GM23338 (cell line): ENCODE measurements at regions not wholly inside any gene's neighbourhood (a gene's known extent, or its start where the extent isn't known, plus 50 kb on each side); places are given as distances from the start of the nearest gene placed in this dataset.

Source experiments
- ATAC-seq: fragments of 200-7000 bp; cut with Tn5 transposase; 3 replicates; pipeline ENCODE4 v1.9.1; 2020
- DNase-seq: peaks from one replicate; pipeline ENCODE4 v3.0.0-alpha.2; 2015; ENCODE audit warnings: low spot score
- H2AFZ ChIP-seq: fragments of 200-600 bp; sonication (generic); 2 replicates; pipeline ENCODE4 v1.8.0; 2016; ENCODE audit warnings: antibody characterized with exemption, mild to moderate bottlenecking, moderate library complexity
- H3F3A ChIP-seq: fragments of 200-600 bp; sonication (generic); replicated peaks from 2 replicates; pipeline ENCODE4 v1.8.0; 2017; ENCODE audit warnings: antibody characterized with exemption, mixed run types, low read depth
- H3K27ac ChIP-seq: fragments of 200-600 bp; sonication (generic); 2 replicates; pipeline ENCODE4 v1.6.1; 2016; ENCODE audit warnings: low read depth
- H3K27me3 ChIP-seq: fragments of 200-600 bp; sonication (generic); 2 replicates; pipeline ENCODE4 v1.8.0; 2016; ENCODE audit warnings: mild to moderate bottlenecking, mixed run types, moderate library complexity; ENCODE audit not compliant: insufficient read depth
- H3K36me3 ChIP-seq: fragments of 200-600 bp; sonication (generic); 2 replicates; pipeline ENCODE4 v1.8.0; 2016; ENCODE audit warnings: mild to moderate bottlenecking; ENCODE audit not compliant: insufficient read depth
- H3K4me1 ChIP-seq: fragments of 200-600 bp; sonication (generic); 2 replicates; pipeline ENCODE4 v1.8.0; 2016; ENCODE audit warnings: mild to moderate bottlenecking, moderate library complexity; ENCODE audit not compliant: insufficient read depth
- H3K4me2 ChIP-seq: fragments of 200-600 bp; sonication (generic); 2 replicates; pipeline ENCODE4 v1.7.1; 2017; ENCODE audit warnings: mixed run types
- H3K4me3 ChIP-seq: fragments of 200-600 bp; sonication (generic); 2 replicates; pipeline ENCODE4 v1.6.1; 2016; ENCODE audit warnings: mixed run types
- H3K79me2 ChIP-seq: fragments of 200-600 bp; sonication (generic); replicated peaks from 2 replicates; pipeline ENCODE4 v1.8.0; 2017; ENCODE audit warnings: mild to moderate bottlenecking; ENCODE audit not compliant: insufficient read depth
- H3K9me2 ChIP-seq: fragments of 200-600 bp; sonication (generic); 2 replicates; pipeline ENCODE4 v1.8.0; 2017; ENCODE audit not compliant: insufficient read depth
- H4K20me1 ChIP-seq: fragments of 200-600 bp; sonication (generic); replicated peaks from 2 replicates; pipeline ENCODE4 v1.8.0; 2017; ENCODE audit warnings: mild to moderate bottlenecking; ENCODE audit not compliant: insufficient read depth
- H3K27ac Mint-ChIP-seq: 2 replicates; pipeline ENCODE4 v1.8.0; 2020; ENCODE audit warnings: inconsistent platforms, mild to moderate bottlenecking, moderate library complexity, mixed read lengths
- H3K27me3 Mint-ChIP-seq: 3 replicates; pipeline ENCODE4 v1.8.0; 2022; ENCODE audit warnings: low read depth, mild to moderate bottlenecking, moderate library complexity, mixed read lengths, inconsistent platforms; ENCODE audit not compliant: insufficient read depth, poor library complexity
- H3K36me3 Mint-ChIP-seq: 3 replicates; pipeline ENCODE4 v1.8.0; 2021; ENCODE audit warnings: low read depth, mild to moderate bottlenecking, inconsistent platforms, moderate library complexity, mixed read lengths
- H3K4me1 Mint-ChIP-seq: 3 replicates; pipeline ENCODE4 v1.8.0; 2020; ENCODE audit warnings: mild to moderate bottlenecking, inconsistent platforms, mixed read lengths
- H3K4me3 Mint-ChIP-seq: 3 replicates; pipeline ENCODE4 v1.8.0; 2021; ENCODE audit warnings: moderate library complexity, mild to moderate bottlenecking, inconsistent platforms, mixed read lengths
- H3K9me3 Mint-ChIP-seq: 3 replicates; pipeline ENCODE4 v1.8.0; 2020; ENCODE audit warnings: moderate library complexity, mild to moderate bottlenecking, inconsistent platforms, mixed read lengths
- CREB1 ChIP-seq: fragments of 250-450 bp; sonication (Bioruptor Pico); IDR thresholded peaks from 2 replicates; pipeline ENCODE4 v1.5.0; 2020; ENCODE audit warnings: low read depth, mild to moderate bottlenecking, moderate library complexity
- EZH2 ChIP-seq: fragments of 200-600 bp; sonication (generic); IDR thresholded peaks from one replicate; pipeline ENCODE4 v1.8.0; 2017; ENCODE audit warnings: antibody characterized with exemption, mild to moderate bottlenecking, low read depth; ENCODE audit not compliant: unreplicated experiment
- NANOG ChIP-seq: IDR thresholded peaks from 2 replicates; pipeline ENCODE4 v1.6.1; 2016; ENCODE audit warnings: antibody characterized with exemption, borderline replicate concordance
- POLR2AphosphoS5 ChIP-seq: IDR thresholded peaks from 2 replicates; pipeline ENCODE4 v1.6.1; 2016; ENCODE audit warnings: antibody characterized with exemption, low read depth
- ZNF114 ChIP-seq: fragments of 250-450 bp; sonication (Bioruptor Pico); IDR thresholded peaks from 2 replicates; pipeline ENCODE4 v1.5.0; 2020; ENCODE audit warnings: mild to moderate bottlenecking, moderate library complexity
- ZNF331 ChIP-seq: fragments of 250-450 bp; sonication (Bioruptor Pico); IDR thresholded peaks from 2 replicates; pipeline ENCODE4 v1.5.0; 2020; ENCODE audit warnings: low read depth, mild to moderate bottlenecking, moderate library complexity
- TF ChIP-seq, protein P1 (sequence below): IDR thresholded peaks from one replicate; pipeline ENCODE4 v1.6.1; 2018; ENCODE audit warnings: antibody characterized with exemption; ENCODE audit not compliant: unreplicated experiment
- TF ChIP-seq, protein P2 (sequence below): fragments of 250-450 bp; sonication (Bioruptor Pico); IDR thresholded peaks from 2 replicates; pipeline ENCODE4 v1.5.0; 2020; ENCODE audit warnings: mild to moderate bottlenecking, moderate library complexity
- TF ChIP-seq, protein P3 (sequence below), 2 experiments: fragments of 200-600 bp in 1 of 2; sonication (generic) in 1 of 2; conservative IDR thresholded peaks; 2 replicates each; pipeline versions ENCODE4 v1.5.1 to v1.6.1; 2016 to 2017; ENCODE audit warnings: antibody characterized with exemption in 2 of 2, low read depth in 2 of 2, mild to moderate bottlenecking in 2 of 2, moderate library complexity in 1 of 2

DNA sequence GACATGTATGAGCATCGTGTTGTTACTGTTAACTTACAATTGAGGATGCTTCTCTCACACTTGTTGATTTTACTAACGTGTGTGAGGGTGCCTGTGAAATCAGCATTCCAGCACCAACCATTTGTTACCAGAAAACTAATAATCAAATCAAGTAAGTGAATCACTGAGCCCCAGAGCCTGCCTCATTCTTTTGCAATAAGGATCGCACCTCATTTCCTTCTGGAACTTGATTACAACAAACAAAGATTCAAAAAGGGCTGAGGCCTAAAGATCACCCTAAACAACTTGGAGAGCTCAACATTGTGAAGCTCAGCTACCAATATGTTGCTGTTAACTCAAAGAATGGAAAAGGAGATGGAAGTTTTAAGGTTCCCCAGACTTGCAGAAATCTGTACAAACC, 274.7 kb downstream of the TFAP2A start:
- H3K4me3 ChIP-seq = no peak overlapping the region
- no peak overlapping the region for H3K4me3 Mint-ChIP-seq
- H3K27me3 ChIP-seq = no peaks in the 10 kb centered on the region
- peaks cover 2% of the 10 kb centered on the region for H3K27me3 Mint-ChIP-seq
- H3K4me1 Mint-ChIP-seq = peaks cover 20% of the 10 kb centered on the region; the same call in 2 of the 3 replicates
- no peaks in the 10 kb centered on the region for H3K36me3 ChIP-seq
- peaks cover 2% of the 10 kb centered on the region; the same call in 2 of the 3 replicates for H3K36me3 Mint-ChIP-seq
- no peak for DNase-seq
- H3K9me2 ChIP-seq = no peaks in the 10 kb centered on the region
- ATAC-seq = no peak
- TF ChIP-seq, protein P1, sequence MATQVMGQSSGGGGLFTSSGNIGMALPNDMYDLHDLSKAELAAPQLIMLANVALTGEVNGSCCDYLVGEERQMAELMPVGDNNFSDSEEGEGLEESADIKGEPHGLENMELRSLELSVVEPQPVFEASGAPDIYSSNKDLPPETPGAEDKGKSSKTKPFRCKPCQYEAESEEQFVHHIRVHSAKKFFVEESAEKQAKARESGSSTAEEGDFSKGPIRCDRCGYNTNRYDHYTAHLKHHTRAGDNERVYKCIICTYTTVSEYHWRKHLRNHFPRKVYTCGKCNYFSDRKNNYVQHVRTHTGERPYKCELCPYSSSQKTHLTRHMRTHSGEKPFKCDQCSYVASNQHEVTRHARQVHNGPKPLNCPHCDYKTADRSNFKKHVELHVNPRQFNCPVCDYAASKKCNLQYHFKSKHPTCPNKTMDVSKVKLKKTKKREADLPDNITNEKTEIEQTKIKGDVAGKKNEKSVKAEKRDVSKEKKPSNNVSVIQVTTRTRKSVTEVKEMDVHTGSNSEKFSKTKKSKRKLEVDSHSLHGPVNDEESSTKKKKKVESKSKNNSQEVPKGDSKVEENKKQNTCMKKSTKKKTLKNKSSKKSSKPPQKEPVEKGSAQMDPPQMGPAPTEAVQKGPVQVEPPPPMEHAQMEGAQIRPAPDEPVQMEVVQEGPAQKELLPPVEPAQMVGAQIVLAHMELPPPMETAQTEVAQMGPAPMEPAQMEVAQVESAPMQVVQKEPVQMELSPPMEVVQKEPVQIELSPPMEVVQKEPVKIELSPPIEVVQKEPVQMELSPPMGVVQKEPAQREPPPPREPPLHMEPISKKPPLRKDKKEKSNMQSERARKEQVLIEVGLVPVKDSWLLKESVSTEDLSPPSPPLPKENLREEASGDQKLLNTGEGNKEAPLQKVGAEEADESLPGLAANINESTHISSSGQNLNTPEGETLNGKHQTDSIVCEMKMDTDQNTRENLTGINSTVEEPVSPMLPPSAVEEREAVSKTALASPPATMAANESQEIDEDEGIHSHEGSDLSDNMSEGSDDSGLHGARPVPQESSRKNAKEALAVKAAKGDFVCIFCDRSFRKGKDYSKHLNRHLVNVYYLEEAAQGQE = no peak
- H2AFZ ChIP-seq = peak overlapping the region; percentile 84
- H4K20me1 ChIP-seq = no peaks in the 10 kb centered on the region
- no peak overlapping the region for H3K27ac ChIP-seq
- peaks cover 8% of the 10 kb centered on the region for H3K4me1 ChIP-seq
- H3K4me2 ChIP-seq = no peak overlapping the region
- no peaks in the 10 kb centered on the region for H3F3A ChIP-seq
- no peak overlapping the region; the same call in 1 of the 2 replicates for H3K27ac Mint-ChIP-seq
- H3K79me2 ChIP-seq = no peaks in the 10 kb centered on the region
- H3K9me3 Mint-ChIP-seq = peaks cover 10% of the 10 kb centered on the region

DNA sequence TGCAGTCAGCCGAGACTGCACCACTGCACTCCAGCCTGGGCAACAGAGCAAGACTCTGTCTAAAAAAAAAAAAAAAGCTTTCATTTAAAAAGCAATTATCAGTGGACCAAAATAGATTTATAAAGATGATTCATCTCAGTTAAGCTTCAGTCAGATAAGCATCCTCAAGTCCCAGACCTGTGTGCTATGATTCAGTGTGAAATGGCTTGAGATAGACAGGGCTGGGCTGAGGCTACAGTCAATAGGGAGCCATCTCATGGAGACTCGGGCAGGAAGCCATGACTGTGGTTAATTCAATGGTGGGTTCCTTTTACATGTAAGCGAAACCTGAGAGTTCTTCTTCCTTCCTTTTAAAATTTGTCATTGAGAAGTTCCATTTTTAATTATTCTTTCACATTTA, 276.0 kb downstream of the TFAP2A start:
- peaks cover 20% of the 10 kb centered on the region; the same call in 2 of the 3 replicates for H3K4me1 Mint-ChIP-seq
- Histone ChIP-seq H3K4me1 (peaks cover 8% of the 10 kb centered on the region), H3K4me2 (no peak overlapping the region), H4K20me1 (no peaks in the 10 kb centered on the region), H3K4me3 (no peak overlapping the region), H3F3A (no peaks in the 10 kb centered on the region), H3K36me3 (no peaks in the 10 kb centered on the region), H3K27me3 (no peaks in the 10 kb centered on the region), H3K79me2 (no peaks in the 10 kb centered on the region), H3K27ac (no peak overlapping the region), H3K9me2 (no peaks in the 10 kb centered on the region), H2AFZ (peak overlapping the region; percentile 33)
- DNase-seq (no peak), ATAC-seq (no peak)
- H3K27ac Mint-ChIP-seq = no peak overlapping the region; the same call in 1 of the 2 replicates
- no peak overlapping the region for H3K4me3 Mint-ChIP-seq
- peaks cover 5% of the 10 kb centered on the region; the same call in 2 of the 3 replicates for H3K36me3 Mint-ChIP-seq
- peaks cover 16% of the 10 kb centered on the region for H3K9me3 Mint-ChIP-seq
- peaks cover 2% of the 10 kb centered on the region for H3K27me3 Mint-ChIP-seq
- TF ChIP-seq CREB1 (CRISPR knock-in tag) = no peak
- no peak for TF ChIP-seq NANOG
- no peak for TF ChIP-seq ZNF331
- TF ChIP-seq ZNF114 (CRISPR knock-in tag) = no peak
- no peak for TF ChIP-seq POLR2AphosphoS5
- no peak for TF ChIP-seq EZH2
- TF ChIP-seq, protein P2, sequence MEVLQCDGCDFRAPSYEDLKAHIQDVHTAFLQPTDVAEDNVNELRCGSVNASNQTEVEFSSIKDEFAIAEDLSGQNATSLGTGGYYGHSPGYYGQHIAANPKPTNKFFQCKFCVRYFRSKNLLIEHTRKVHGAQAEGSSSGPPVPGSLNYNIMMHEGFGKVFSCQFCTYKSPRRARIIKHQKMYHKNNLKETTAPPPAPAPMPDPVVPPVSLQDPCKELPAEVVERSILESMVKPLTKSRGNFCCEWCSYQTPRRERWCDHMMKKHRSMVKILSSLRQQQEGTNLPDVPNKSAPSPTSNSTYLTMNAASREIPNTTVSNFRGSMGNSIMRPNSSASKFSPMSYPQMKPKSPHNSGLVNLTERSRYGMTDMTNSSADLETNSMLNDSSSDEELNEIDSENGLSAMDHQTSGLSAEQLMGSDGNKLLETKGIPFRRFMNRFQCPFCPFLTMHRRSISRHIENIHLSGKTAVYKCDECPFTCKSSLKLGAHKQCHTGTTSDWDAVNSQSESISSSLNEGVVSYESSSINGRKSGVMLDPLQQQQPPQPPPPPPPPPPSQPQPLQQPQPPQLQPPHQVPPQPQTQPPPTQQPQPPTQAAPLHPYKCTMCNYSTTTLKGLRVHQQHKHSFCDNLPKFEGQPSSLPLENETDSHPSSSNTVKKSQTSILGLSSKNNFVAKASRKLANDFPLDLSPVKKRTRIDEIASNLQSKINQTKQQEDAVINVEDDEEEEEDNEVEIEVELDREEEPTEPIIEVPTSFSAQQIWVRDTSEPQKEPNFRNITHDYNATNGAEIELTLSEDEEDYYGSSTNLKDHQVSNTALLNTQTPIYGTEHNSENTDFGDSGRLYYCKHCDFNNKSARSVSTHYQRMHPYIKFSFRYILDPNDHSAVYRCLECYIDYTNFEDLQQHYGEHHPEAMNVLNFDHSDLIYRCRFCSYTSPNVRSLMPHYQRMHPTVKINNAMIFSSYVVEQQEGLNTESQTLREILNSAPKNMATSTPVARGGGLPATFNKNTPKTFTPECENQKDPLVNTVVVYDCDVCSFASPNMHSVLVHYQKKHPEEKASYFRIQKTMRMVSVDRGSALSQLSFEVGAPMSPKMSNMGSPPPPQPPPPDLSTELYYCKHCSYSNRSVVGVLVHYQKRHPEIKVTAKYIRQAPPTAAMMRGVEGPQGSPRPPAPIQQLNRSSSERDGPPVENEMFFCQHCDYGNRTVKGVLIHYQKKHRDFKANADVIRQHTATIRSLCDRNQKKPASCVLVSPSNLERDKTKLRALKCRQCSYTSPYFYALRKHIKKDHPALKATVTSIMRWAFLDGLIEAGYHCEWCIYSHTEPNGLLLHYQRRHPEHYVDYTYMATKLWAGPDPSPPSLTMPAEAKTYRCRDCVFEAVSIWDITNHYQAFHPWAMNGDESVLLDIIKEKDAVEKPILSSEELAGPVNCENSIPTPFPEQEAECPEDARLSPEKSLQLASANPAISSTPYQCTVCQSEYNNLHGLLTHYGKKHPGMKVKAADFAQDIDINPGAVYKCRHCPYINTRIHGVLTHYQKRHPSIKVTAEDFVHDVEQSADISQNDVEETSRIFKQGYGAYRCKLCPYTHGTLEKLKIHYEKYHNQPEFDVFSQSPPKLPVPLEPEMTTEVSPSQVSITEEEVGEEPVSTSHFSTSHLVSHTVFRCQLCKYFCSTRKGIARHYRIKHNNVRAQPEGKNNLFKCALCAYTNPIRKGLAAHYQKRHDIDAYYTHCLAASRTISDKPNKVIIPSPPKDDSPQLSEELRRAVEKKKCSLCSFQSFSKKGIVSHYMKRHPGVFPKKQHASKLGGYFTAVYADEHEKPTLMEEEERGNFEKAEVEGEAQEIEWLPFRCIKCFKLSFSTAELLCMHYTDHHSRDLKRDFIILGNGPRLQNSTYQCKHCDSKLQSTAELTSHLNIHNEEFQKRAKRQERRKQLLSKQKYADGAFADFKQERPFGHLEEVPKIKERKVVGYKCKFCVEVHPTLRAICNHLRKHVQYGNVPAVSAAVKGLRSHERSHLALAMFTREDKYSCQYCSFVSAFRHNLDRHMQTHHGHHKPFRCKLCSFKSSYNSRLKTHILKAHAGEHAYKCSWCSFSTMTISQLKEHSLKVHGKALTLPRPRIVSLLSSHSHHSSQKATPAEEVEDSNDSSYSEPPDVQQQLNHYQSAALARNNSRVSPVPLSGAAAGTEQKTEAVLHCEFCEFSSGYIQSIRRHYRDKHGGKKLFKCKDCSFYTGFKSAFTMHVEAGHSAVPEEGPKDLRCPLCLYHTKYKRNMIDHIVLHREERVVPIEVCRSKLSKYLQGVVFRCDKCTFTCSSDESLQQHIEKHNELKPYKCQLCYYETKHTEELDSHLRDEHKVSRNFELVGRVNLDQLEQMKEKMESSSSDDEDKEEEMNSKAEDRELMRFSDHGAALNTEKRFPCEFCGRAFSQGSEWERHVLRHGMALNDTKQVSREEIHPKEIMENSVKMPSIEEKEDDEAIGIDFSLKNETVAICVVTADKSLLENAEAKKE (CRISPR knock-in tag) = no peak
- TF ChIP-seq, protein P3, sequence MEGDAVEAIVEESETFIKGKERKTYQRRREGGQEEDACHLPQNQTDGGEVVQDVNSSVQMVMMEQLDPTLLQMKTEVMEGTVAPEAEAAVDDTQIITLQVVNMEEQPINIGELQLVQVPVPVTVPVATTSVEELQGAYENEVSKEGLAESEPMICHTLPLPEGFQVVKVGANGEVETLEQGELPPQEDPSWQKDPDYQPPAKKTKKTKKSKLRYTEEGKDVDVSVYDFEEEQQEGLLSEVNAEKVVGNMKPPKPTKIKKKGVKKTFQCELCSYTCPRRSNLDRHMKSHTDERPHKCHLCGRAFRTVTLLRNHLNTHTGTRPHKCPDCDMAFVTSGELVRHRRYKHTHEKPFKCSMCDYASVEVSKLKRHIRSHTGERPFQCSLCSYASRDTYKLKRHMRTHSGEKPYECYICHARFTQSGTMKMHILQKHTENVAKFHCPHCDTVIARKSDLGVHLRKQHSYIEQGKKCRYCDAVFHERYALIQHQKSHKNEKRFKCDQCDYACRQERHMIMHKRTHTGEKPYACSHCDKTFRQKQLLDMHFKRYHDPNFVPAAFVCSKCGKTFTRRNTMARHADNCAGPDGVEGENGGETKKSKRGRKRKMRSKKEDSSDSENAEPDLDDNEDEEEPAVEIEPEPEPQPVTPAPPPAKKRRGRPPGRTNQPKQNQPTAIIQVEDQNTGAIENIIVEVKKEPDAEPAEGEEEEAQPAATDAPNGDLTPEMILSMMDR (conservative IDR thresholded peaks at IDR 0.05; ENCODE audit: low read depth in 2 of 2) = no peak
